ENCODE measurements at regions not wholly inside any gene's neighbourhood (a gene's known extent, or its start where the extent isn't known, plus 50 kb on each side); places are given as distances from the start of the nearest gene placed in this dataset.

DNA sequence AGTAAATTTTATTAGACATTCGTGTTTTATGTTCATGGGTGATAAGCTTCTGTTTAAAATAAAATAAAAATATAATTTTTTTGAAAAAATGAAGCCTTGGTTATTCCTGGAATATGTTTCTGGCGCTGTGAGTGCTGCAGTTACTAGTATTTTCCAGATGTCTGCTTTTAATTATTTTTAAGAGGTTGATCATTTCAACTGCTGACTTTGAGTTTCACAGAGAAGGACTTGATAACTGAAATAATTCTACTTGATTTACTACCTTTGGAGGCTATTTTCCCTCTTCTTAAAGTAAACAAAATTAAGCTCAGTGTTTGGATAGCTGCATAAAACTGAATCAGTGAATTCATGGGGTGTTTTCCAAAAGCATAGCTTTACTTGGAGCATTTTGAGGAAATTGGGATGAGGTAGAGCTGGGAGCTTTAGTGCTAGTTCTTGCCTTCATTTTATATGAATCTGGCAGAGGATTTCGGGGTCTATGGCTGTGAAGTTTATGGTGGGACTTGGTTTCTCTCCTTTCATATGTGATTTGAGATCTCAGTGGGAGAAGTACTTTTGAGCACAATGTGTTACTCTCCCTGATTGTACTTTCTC lies 666.5 kb downstream of the DCDC2C start:
- no peak overlapping the region for H2AK5ac ChIP-seq (ENCODE audit: low read depth, low read length)
- H4K91ac ChIP-seq (ENCODE audit: low read depth, low read length, poor library complexity) = no peak overlapping the region
- H4K8ac ChIP-seq (ENCODE audit: low read depth, low read length) = no peak overlapping the region
- no peak overlapping the region for H2BK5ac ChIP-seq (ENCODE audit: low read length)
- H3K4me1 ChIP-seq (ENCODE audit: control insufficient read depth in 2 of 2, insufficient read depth in 1 of 2, low read depth in 1 of 2, low read length in 2 of 2) = no peaks in the 10 kb centered on the region
- DNase-seq (ENCODE audit: low spot score) = no peak
- H2AFZ ChIP-seq (ENCODE audit: low read length) = no peak overlapping the region
- peaks cover 0 to 11% of the 10 kb centered on the region in 2 donors for H3K9me3 ChIP-seq (replicated peaks in 1 of 2; ENCODE audit: control insufficient read depth in 2 of 2, insufficient read depth in 1 of 2, low read depth in 1 of 2, low read length in 2 of 2)
- no peaks in the 10 kb centered on the region for H3K27me3 ChIP-seq (ENCODE audit: control insufficient read depth in 3 of 3, insufficient read depth in 3 of 3, low read depth in 1 of 3, low read length in 3 of 3)
- WGBS, 2 donors (ENCODE audit: extremely low coverage in 2 of 2, insufficient read length in 2 of 2, insufficient replicate concordance in 1 of 2) = no CpG with 5 or more reads among the region's 3 CpGs
- no peak overlapping the region for H3K27ac ChIP-seq (replicated peaks; ENCODE audit: low read length)
- H3K23ac ChIP-seq (ENCODE audit: low read depth, low read length, poor library complexity) = no peak overlapping the region
- H3K4me3 ChIP-seq (ENCODE audit: low read length in 2 of 2) = no peak overlapping the region
- H3K14ac ChIP-seq (ENCODE audit: low read length) = no peak overlapping the region
- H2BK12ac ChIP-seq (ENCODE audit: low read length) = no peak overlapping the region
- H3K79me1 ChIP-seq (ENCODE audit: low read depth, low read length) = no peaks in the 10 kb centered on the region
- H3K36me3 ChIP-seq (replicated peaks in 1 of 2; ENCODE audit: control insufficient read depth in 2 of 2, insufficient read depth in 2 of 2, low read length in 2 of 2) = peaks cover 0 to 2% of the 10 kb centered on the region in 2 donors
- no peak overlapping the region for H2BK120ac ChIP-seq (ENCODE audit: low read depth, low read length)
- no peak overlapping the region for H3K4me2 ChIP-seq (ENCODE audit: insufficient read depth, low read length, poor library complexity, severe bottlenecking)
- no peak overlapping the region for H3K9ac ChIP-seq (ENCODE audit: low read depth, low read length, poor library complexity)
- H3K18ac ChIP-seq (ENCODE audit: low read length) = no peak overlapping the region
- no peak overlapping the region for H2BK15ac ChIP-seq (ENCODE audit: low read length)
- H3K4ac ChIP-seq (ENCODE audit: low read length) = no peak overlapping the region

- Histone ChIP-seq H3K4me2 (ENCODE audit: insufficient read depth, low read length, poor library complexity, severe bottlenecking) (no peak overlapping the region), H2BK12ac (ENCODE audit: low read length) (no peak overlapping the region), H2AK5ac (ENCODE audit: low read depth, low read length) (no peak overlapping the region), H2BK15ac (ENCODE audit: low read length) (no peak overlapping the region), H3K4me1 (ENCODE audit: control insufficient read depth in 2 of 2, insufficient read depth in 1 of 2, low read depth in 1 of 2, low read length in 2 of 2) (no peaks in the 10 kb centered on the region), H4K8ac (ENCODE audit: low read depth, low read length) (no peak overlapping the region), H3K14ac (ENCODE audit: low read length) (no peak overlapping the region), H3K79me1 (ENCODE audit: low read depth, low read length) (no peaks in the 10 kb centered on the region), H3K18ac (ENCODE audit: low read length) (no peak overlapping the region), H2BK120ac (ENCODE audit: low read depth, low read length) (no peak overlapping the region), H2AFZ (ENCODE audit: low read length) (no peak overlapping the region), H2BK5ac (ENCODE audit: low read length) (no peak overlapping the region), H3K9ac (ENCODE audit: low read depth, low read length, poor library complexity) (no peak overlapping the region), H3K4me3 (ENCODE audit: low read length in 2 of 2) (no peak overlapping the region), H3K4ac (ENCODE audit: low read length) (no peak overlapping the region), H3K36me3 (replicated peaks in 1 of 2; ENCODE audit: control insufficient read depth in 2 of 2, insufficient read depth in 2 of 2, low read length in 2 of 2) (peaks cover 0 to 2% of the 10 kb centered on the region in 2 donors), H3K9me3 (replicated peaks in 1 of 2; ENCODE audit: control insufficient read depth in 2 of 2, insufficient read depth in 1 of 2, low read depth in 1 of 2, low read length in 2 of 2) (peaks cover 5 to 14% of the 10 kb centered on the region in 2 donors), H3K23ac (ENCODE audit: low read depth, low read length, poor library complexity) (no peak overlapping the region), H3K27ac (replicated peaks; ENCODE audit: low read length) (no peak overlapping the region), H3K27me3 (ENCODE audit: control insufficient read depth in 3 of 3, insufficient read depth in 3 of 3, low read depth in 1 of 3, low read length in 3 of 3) (no peaks in the 10 kb centered on the region), H4K91ac (ENCODE audit: low read depth, low read length, poor library complexity) (no peak overlapping the region)
- WGBS, 2 donors (ENCODE audit: extremely low coverage in 2 of 2, insufficient read length in 2 of 2, insufficient replicate concordance in 1 of 2) = no CpG with 5 or more reads among the region's 3 CpGs
- DNase-seq (ENCODE audit: low spot score) = no peak
These were observed 667.2 kb downstream of the DCDC2C start for GRCh38 chr2:4370422-4371090.

- Histone ChIP-seq H3K4ac (ENCODE audit: low read length) (no peak overlapping the region), H3K27me3 (ENCODE audit: control insufficient read depth in 3 of 3, insufficient read depth in 3 of 3, low read depth in 1 of 3, low read length in 3 of 3) (no peaks in the 10 kb centered on the region), H2BK15ac (ENCODE audit: low read length) (no peak overlapping the region), H3K14ac (ENCODE audit: low read length) (no peak overlapping the region), H2BK12ac (ENCODE audit: low read length) (no peak overlapping the region), H4K91ac (ENCODE audit: low read depth, low read length, poor library complexity) (no peak overlapping the region), H3K9ac (ENCODE audit: low read depth, low read length, poor library complexity) (no peak overlapping the region), H2BK5ac (ENCODE audit: low read length) (no peak overlapping the region), H3K23ac (ENCODE audit: low read depth, low read length, poor library complexity) (no peak overlapping the region), H4K8ac (ENCODE audit: low read depth, low read length) (no peak overlapping the region), H3K4me3 (ENCODE audit: low read length in 2 of 2) (no peak overlapping the region), H2AFZ (ENCODE audit: low read length) (peak overlapping the region; percentile 39), H3K79me1 (ENCODE audit: low read depth, low read length) (no peaks in the 10 kb centered on the region), H3K18ac (ENCODE audit: low read length) (no peak overlapping the region), H2AK5ac (ENCODE audit: low read depth, low read length) (no peak overlapping the region), H3K36me3 (replicated peaks in 1 of 2; ENCODE audit: control insufficient read depth in 2 of 2, insufficient read depth in 2 of 2, low read length in 2 of 2) (no peaks in the 10 kb centered on the region), H3K4me2 (ENCODE audit: insufficient read depth, low read length, poor library complexity, severe bottlenecking) (no peak overlapping the region), H2BK120ac (ENCODE audit: low read depth, low read length) (no peak overlapping the region), H3K27ac (replicated peaks; ENCODE audit: low read length) (peak overlapping the region; percentile 89), H3K9me3 (replicated peaks in 1 of 2; ENCODE audit: control insufficient read depth in 2 of 2, insufficient read depth in 1 of 2, low read depth in 1 of 2, low read length in 2 of 2) (peaks cover 0 to 2% of the 10 kb centered on the region in 2 donors), H3K4me1 (ENCODE audit: control insufficient read depth in 2 of 2, insufficient read depth in 1 of 2, low read depth in 1 of 2, low read length in 2 of 2) (peaks cover 6 to 9% of the 10 kb centered on the region in 2 donors)
- WGBS, 2 donors (ENCODE audit: extremely low coverage in 2 of 2, insufficient read length in 2 of 2, insufficient replicate concordance in 1 of 2) = no CpG with 5 or more reads among the region's 5 CpGs
- peak; percentile 56 for DNase-seq (ENCODE audit: low spot score)
These were observed 677.7 kb downstream of the DCDC2C start for GRCh38 chr2:4381049-4381448.

GRCh38 chr2:4381773-4382172 lies 678.4 kb downstream of the DCDC2C start:
- Histone ChIP-seq H3K4ac (ENCODE audit: low read length) (no peak overlapping the region), H2BK120ac (ENCODE audit: low read depth, low read length) (no peak overlapping the region), H2AFZ (ENCODE audit: low read length) (no peak overlapping the region), H2AK5ac (ENCODE audit: low read depth, low read length) (no peak overlapping the region), H2BK15ac (ENCODE audit: low read length) (no peak overlapping the region), H3K23ac (ENCODE audit: low read depth, low read length, poor library complexity) (no peak overlapping the region), H2BK5ac (ENCODE audit: low read length) (no peak overlapping the region), H3K9me3 (replicated peaks in 1 of 2; ENCODE audit: control insufficient read depth in 2 of 2, insufficient read depth in 1 of 2, low read depth in 1 of 2, low read length in 2 of 2) (peaks cover 0 to 2% of the 10 kb centered on the region in 2 donors), H3K4me3 (ENCODE audit: low read length in 2 of 2) (no peak overlapping the region), H3K79me1 (ENCODE audit: low read depth, low read length) (no peaks in the 10 kb centered on the region), H3K4me2 (ENCODE audit: insufficient read depth, low read length, poor library complexity, severe bottlenecking) (no peak overlapping the region), H3K4me1 (ENCODE audit: control insufficient read depth in 2 of 2, insufficient read depth in 1 of 2, low read depth in 1 of 2, low read length in 2 of 2) (peaks cover 5 to 6% of the 10 kb centered on the region in 2 donors), H2BK12ac (ENCODE audit: low read length) (no peak overlapping the region), H3K14ac (ENCODE audit: low read length) (no peak overlapping the region), H3K27ac (replicated peaks; ENCODE audit: low read length) (peak overlapping the region; percentile 49), H4K8ac (ENCODE audit: low read depth, low read length) (no peak overlapping the region), H4K91ac (ENCODE audit: low read depth, low read length, poor library complexity) (no peak overlapping the region), H3K18ac (ENCODE audit: low read length) (no peak overlapping the region), H3K9ac (ENCODE audit: low read depth, low read length, poor library complexity) (no peak overlapping the region), H3K27me3 (ENCODE audit: control insufficient read depth in 3 of 3, insufficient read depth in 3 of 3, low read depth in 1 of 3, low read length in 3 of 3) (no peaks in the 10 kb centered on the region), H3K36me3 (replicated peaks in 1 of 2; ENCODE audit: control insufficient read depth in 2 of 2, insufficient read depth in 2 of 2, low read length in 2 of 2) (no peaks in the 10 kb centered on the region)
- WGBS, 2 donors (ENCODE audit: extremely low coverage in 2 of 2, insufficient read length in 2 of 2, insufficient replicate concordance in 1 of 2) = no CpG with 5 or more reads among the region's 3 CpGs
- no peak for DNase-seq (ENCODE audit: low spot score)
